SK-N-SH (cell line): ENCODE measurements at regions not wholly inside any gene's neighbourhood (a gene's known extent, or its start where the extent isn't known, plus 50 kb on each side); places are given as distances from the start of the nearest gene placed in this dataset.
A peak's percentile ranks its signal among the peaks of the same experiment; 100 is the strongest.

Experiments
- CTCF ChIA-PET: fragments of 300-600, 350-600 bp; formaldehyde crosslinking; extraction: SDS; loops from one replicate; lab custom pipeline; 2021; lab: Yijun Ruan, JAX
- POLR2A ChIA-PET: fragments of 350-600 bp; sonication (Branson Sonifier 250); formaldehyde crosslinking; extraction: SDS; loops from one replicate; lab custom pipeline; 2020; ENCODE audit warnings: antibody characterized with exemption, inconsistent platforms; lab: Yijun Ruan, JAX
- DNase-seq: peaks from one replicate; pipeline ENCODE4 v3.0.0; 2012
- H2AFZ ChIP-seq: fragments of 200-600 bp; sonication (generic); 2 replicates; pipeline ENCODE4 v1.8.1; 2016; ENCODE audit warnings: antibody characterized with exemption, mild to moderate bottlenecking, low read depth
- H3F3A ChIP-seq: fragments of 200-600 bp; sonication (generic); replicated peaks from 2 replicates; pipeline ENCODE3; 2016; ENCODE audit warnings: antibody characterized with exemption, mild to moderate bottlenecking; ENCODE audit not compliant: insufficient read depth
- H3K27ac ChIP-seq, 2 experiments: fragments of 200-500 bp in 1 of 2; fragments of 200-600 bp in 1 of 2; sonication (Bioruptor generic) in 1 of 2; sonication (generic), shearing (Covaris generic) in 1 of 2; 2 replicates each; pipeline versions ENCODE4 v1.5.1 to v1.6.1; 2014 to 2016; ENCODE audit warnings: low read depth in 2 of 2, inconsistent platforms in 1 of 2, low read length in 1 of 2, mild to moderate bottlenecking in 1 of 2, mixed read lengths in 1 of 2
- H3K27me3 ChIP-seq: fragments of 200-600 bp; sonication (generic), shearing (Covaris generic); 2 replicates; pipeline ENCODE4 v1.6.1; 2016; ENCODE audit warnings: mixed run types; ENCODE audit not compliant: insufficient read depth
- H3K36me3 ChIP-seq, 2 experiments: fragments of 200-500 bp in 1 of 2; fragments of 200-600 bp in 1 of 2; sonication (Bioruptor generic) in 1 of 2; sonication (generic) in 1 of 2; replicated peaks in 1 of 2; 2 replicates each; pipeline versions ENCODE3 to v1.5.1; 2014 to 2016; ENCODE audit warnings: low read length in 1 of 2, mild to moderate bottlenecking in 1 of 2; ENCODE audit not compliant: insufficient read depth in 2 of 2, control insufficient read depth in 1 of 2
- H3K4me1 ChIP-seq, 2 experiments: fragments of 200-500 bp in 1 of 2; fragments of 200-600 bp in 1 of 2; sonication (Bioruptor generic) in 1 of 2; sonication (generic), shearing (Covaris generic) in 1 of 2; 2 replicates each; pipeline versions ENCODE4 v1.5.1 to v1.6.1; 2014 to 2016; ENCODE audit warnings: low read depth in 1 of 2, low read length in 1 of 2, mixed run types in 1 of 2; ENCODE audit not compliant: insufficient read depth in 2 of 2, control insufficient read depth in 1 of 2
- H3K4me2 ChIP-seq: fragments of 200-600 bp; sonication (generic), shearing (Covaris generic); 2 replicates; pipeline ENCODE4 v1.6.1; 2017; ENCODE audit warnings: mixed run types
- H3K4me3 ChIP-seq, 2 experiments: fragments of 200-500 bp in 1 of 2; fragments of 200-600 bp in 1 of 2; sonication (Bioruptor generic) in 1 of 2; sonication (generic), shearing (Covaris generic) in 1 of 2; 2 replicates each; pipeline versions ENCODE4 v1.5.1 to v1.8.1; 2014 to 2016; ENCODE audit warnings: low read depth in 2 of 2, inconsistent platforms in 1 of 2, low read length in 1 of 2, mild to moderate bottlenecking in 1 of 2, mixed read lengths in 1 of 2, moderate library complexity in 1 of 2
- H3K79me2 ChIP-seq: fragments of 200-600 bp; sonication (generic); 2 replicates; pipeline ENCODE4 v1.8.1; 2017; ENCODE audit warnings: mild to moderate bottlenecking; ENCODE audit not compliant: insufficient read depth
- H3K9ac ChIP-seq: fragments of 200-600 bp; sonication (generic); 2 replicates; pipeline ENCODE4 v1.6.1; 2017; ENCODE audit warnings: mixed run types
- H3K9me2 ChIP-seq: fragments of 200-600 bp; sonication (generic); 2 replicates; pipeline ENCODE4 v1.6.1; 2017; ENCODE audit warnings: mixed run types
- H3K9me3 ChIP-seq: fragments of 200-600 bp; sonication (generic); 2 replicates; pipeline ENCODE4 v1.6.1; 2017; ENCODE audit warnings: mixed run types, mild to moderate bottlenecking, moderate library complexity
- H4K20me1 ChIP-seq: fragments of 200-600 bp; sonication (generic); 2 replicates; pipeline ENCODE4 v1.6.1; 2017; ENCODE audit warnings: mild to moderate bottlenecking, mixed run types; ENCODE audit not compliant: insufficient read depth
- CHD2 ChIP-seq: fragments of 150-350 bp; IDR thresholded peaks from 2 replicates; pipeline ENCODE4 v1.6.1; 2018; ENCODE audit warnings: low read length; ENCODE audit not compliant: partially characterized antibody
- ELF1 ChIP-seq: IDR thresholded peaks from 2 replicates; pipeline ENCODE4 v1.4.0; 2012
- EP300 ChIP-seq, 2 experiments: IDR thresholded peaks; 2 replicates each; pipeline versions ENCODE4 v1.4.0 to v1.6.1; 2012; ENCODE audit warnings: borderline replicate concordance in 1 of 2, low read depth in 1 of 2, low read length in 1 of 2
- FOSL2 ChIP-seq: IDR thresholded peaks from 2 replicates; pipeline ENCODE4 v1.4.0; 2012; ENCODE audit warnings: low read depth, mild to moderate bottlenecking, moderate library complexity, borderline replicate concordance
- FOXJ3 ChIP-seq: sonication (generic); formaldehyde crosslinking; IDR thresholded peaks from 2 replicates; pipeline ENCODE4 v1.5.1; 2020; ENCODE audit warnings: mild to moderate bottlenecking, missing genetic modification reagents
- FOXM1 ChIP-seq: IDR thresholded peaks from 2 replicates; pipeline ENCODE4 v1.4.0; 2012; ENCODE audit warnings: low read depth, mild to moderate bottlenecking
- GABPA ChIP-seq: IDR thresholded peaks from 2 replicates; pipeline ENCODE4 v1.4.0; 2012; ENCODE audit warnings: low read depth, mild to moderate bottlenecking
- GATA2 ChIP-seq: sonication (generic); formaldehyde crosslinking; IDR thresholded peaks from 2 replicates; pipeline ENCODE4 v1.5.0; 2020; ENCODE audit warnings: mild to moderate bottlenecking, missing genetic modification reagents
- MAX ChIP-seq: IDR thresholded peaks from 2 replicates; pipeline ENCODE4 v1.4.0; 2012; ENCODE audit warnings: low read depth
- MEF2A ChIP-seq: IDR thresholded peaks from 2 replicates; pipeline ENCODE4 v1.4.0; 2012; ENCODE audit warnings: low read depth, borderline replicate concordance
- MXI1 ChIP-seq: IDR thresholded peaks from 2 replicates; pipeline ENCODE4 v1.6.1; 2012; ENCODE audit warnings: mild to moderate bottlenecking, low read depth, low read length, improper control_type of control experiment
- NFIC ChIP-seq: IDR thresholded peaks from 2 replicates; pipeline ENCODE4 v1.4.0; 2012; ENCODE audit warnings: borderline replicate concordance
- PBX3 ChIP-seq: IDR thresholded peaks from 2 replicates; pipeline ENCODE4; 2012
- POLR2AphosphoS5 ChIP-seq: IDR thresholded peaks from 2 replicates; pipeline ENCODE4 v1.6.1; 2012; ENCODE audit warnings: low read depth, low read length
- RAD21 ChIP-seq: IDR thresholded peaks from 2 replicates; pipeline ENCODE4 v1.6.1; 2012; ENCODE audit warnings: mild to moderate bottlenecking, low read length
- RCOR1 ChIP-seq: fragments of 150-350 bp; IDR thresholded peaks from 2 replicates; pipeline ENCODE4 v1.6.1; 2017; ENCODE audit warnings: antibody characterized with exemption, low read length
- RFX5 ChIP-seq: IDR thresholded peaks from 2 replicates; pipeline ENCODE4 v1.6.1; 2012; ENCODE audit warnings: mild to moderate bottlenecking, improper control_type of control experiment, low read length
- RXRA ChIP-seq: IDR thresholded peaks from 2 replicates; pipeline ENCODE4 v1.4.0; 2012; ENCODE audit warnings: low read depth, mild to moderate bottlenecking, borderline replicate concordance
- SMC3 ChIP-seq: IDR thresholded peaks from 2 replicates; pipeline ENCODE4 v1.6.1; 2012; ENCODE audit warnings: low read depth, low read length, improper control_type of control experiment
- TAF1 ChIP-seq: IDR thresholded peaks from 2 replicates; pipeline ENCODE4 v1.6.1; 2012; ENCODE audit warnings: low read depth, mild to moderate bottlenecking, low read length, moderate library complexity, borderline replicate concordance
- USF1 ChIP-seq: IDR thresholded peaks from 2 replicates; pipeline ENCODE4 v1.4.0; 2012; ENCODE audit warnings: low read depth, borderline replicate concordance
- USF2 ChIP-seq: fragments of 150-350 bp; IDR thresholded peaks from 2 replicates; pipeline ENCODE4 v1.6.1; 2017; ENCODE audit warnings: antibody characterized with exemption, low read length, low read depth, borderline replicate concordance
- ZBTB33 ChIP-seq: IDR thresholded peaks from 2 replicates; pipeline ENCODE4 v1.4.0; 2012; ENCODE audit warnings: low read depth, borderline replicate concordance
- WGBS: methylation state at CpG from one replicate; pipeline ENCODE4 v1.1.6; 2017; ENCODE audit warnings: low lambda C conversion rate; 5-methylcytosine and 5-hydroxymethylcytosine counted together

GRCh38 chr5:13567819-13568218, 376.7 kb downstream of the DNAH5 start (continued):
- TF ChIP-seq ZBTB33 = peak; percentile 89
- TF ChIP-seq CHD2 = no peak
- no peak for TF ChIP-seq MXI1
- TF ChIP-seq USF2 = no peak
- TF ChIP-seq RXRA = peak; percentile 91; the same call in 1 of the 2 replicates
- peak; percentile 86 for TF ChIP-seq POLR2AphosphoS5
- 0 out of 2 replicates have a peak, but pooled peaks have one; percentile 29 for TF ChIP-seq ELF1
- no peak for TF ChIP-seq SMC3
- no peak for TF ChIP-seq RFX5

GRCh38 chr5:13566871-13567339, 377.6 kb downstream of the DNAH5 start:
- no peaks in the 10 kb centered on the region for H3K9me2 ChIP-seq
- 26% methylated on average over 3 of the region's 3 CpGs for WGBS
- H3K4me1 ChIP-seq = peaks cover 0 to 5% of the 10 kb centered on the region in 2 experiments; a peak in 1 of 4 replicates
- no peak for DNase-seq
- no peaks in the 10 kb centered on the region for H3K27me3 ChIP-seq
- H3F3A ChIP-seq = peaks cover 13% of the 10 kb centered on the region
- POLR2A ChIA-PET = no interaction called here
- no peaks in the 10 kb centered on the region for H3K9me3 ChIP-seq
- CTCF ChIA-PET = no interaction called here
- H3K9ac ChIP-seq = no peak overlapping the region
- no peaks in the 10 kb centered on the region for H3K79me2 ChIP-seq
- H2AFZ ChIP-seq = no peak overlapping the region
- no peak overlapping the region for H3K4me3 ChIP-seq
- no peaks in the 10 kb centered on the region for H4K20me1 ChIP-seq
- no peaks in the 10 kb centered on the region for H3K36me3 ChIP-seq
- H3K4me2 ChIP-seq = no peak overlapping the region
- H3K27ac ChIP-seq = peak overlapping the region in 1 of 2 experiments; percentile 64; a peak in 3 of 4 replicates
- TF ChIP-seq NFIC = peak; percentile 69; the same call in 1 of the 2 replicates
- no peak for TF ChIP-seq USF2
- TF ChIP-seq PBX3 = peak; percentile 90
- TF ChIP-seq MEF2A = no peak
- no peak for TF ChIP-seq MXI1
- TF ChIP-seq TAF1 = no peak
- no peak for TF ChIP-seq FOXJ3 (CRISPR knock-in tag)
- peak; percentile 60; the same call in 1 of the 2 replicates for TF ChIP-seq ZBTB33
- TF ChIP-seq FOXM1 = no peak
- TF ChIP-seq RXRA = peak; percentile 13; the same call in 1 of the 2 replicates
- TF ChIP-seq CHD2 = no peak
- TF ChIP-seq GATA2 (CRISPR knock-in tag) = no peak
- no peak for TF ChIP-seq GABPA
- TF ChIP-seq RCOR1 = no peak
- peak; percentile 37; the same call in 1 of the 2 replicates for TF ChIP-seq MAX
- TF ChIP-seq RAD21 = no peak
- TF ChIP-seq RFX5 = no peak
- TF ChIP-seq EP300 (IDR thresholded peaks at IDR 0.05; ENCODE audit: borderline replicate concordance in 1 of 2, low read depth in 1 of 2, low read length in 1 of 2) = peak in 1 of 2 experiments; percentile 82; a peak in 1 of 4 replicates
- no peak for TF ChIP-seq ELF1
- TF ChIP-seq USF1 = peak; percentile 73; the same call in 1 of the 2 replicates
- no peak for TF ChIP-seq POLR2AphosphoS5
- TF ChIP-seq FOSL2 = peak; percentile 87
